Fibroblast of lung (primary cell): ENCODE measurements at regions not wholly inside any gene's neighbourhood (a gene's known extent, or its start where the extent isn't known, plus 50 kb on each side); places are given as distances from the start of the nearest gene placed in this dataset.

ENCODE experiments used
- CTCF ChIP-seq, 2 donors: IDR thresholded peaks in 1 of 2; conservative IDR thresholded peaks in 1 of 2; 1 replicate in 1 of 2; 2 replicates in 1 of 2; pipeline ENCODE4 v1.5.1; 2011 to 2012; ENCODE audit warnings: low read length in 2 of 2, control low read depth in 1 of 2, inconsistent platforms in 1 of 2, low read depth in 1 of 2, mild to moderate bottlenecking in 1 of 2
- EZH2 ChIP-seq: IDR thresholded peaks from 2 replicates; pipeline ENCODE4 v1.5.1; 2012; ENCODE audit warnings: low read length, control low read depth, mild to moderate bottlenecking; ENCODE audit errors: missing control alignments

GRCh38 chr3:96070678-96071077, 743.7 kb upstream of the EPHA6 start:
- TF ChIP-seq CTCF (conservative IDR thresholded peaks at IDR 0.05 in 1 of 2, IDR thresholded peaks at IDR 0.05 in 1 of 2; ENCODE audit: low read depth in 1 of 2, low read length in 2 of 2) = no peak
- TF ChIP-seq EZH2 = no peak
